GM12891 (cell line): ENCODE measurements at regions not wholly inside any gene's neighbourhood (a gene's known extent, or its start where the extent isn't known, plus 50 kb on each side); places are given as distances from the start of the nearest gene placed in this dataset.

Experiments used
- PAX5 ChIP-seq: IDR thresholded peaks from 2 replicates; pipeline ENCODE4 v1.6.1; 2011; ENCODE audit warnings: low read length, moderate library complexity, mild to moderate bottlenecking; ENCODE audit not compliant: insufficient read depth, severe bottlenecking
- POLR2A ChIP-seq: IDR thresholded peaks from 2 replicates; pipeline ENCODE4 v1.6.1; 2011; ENCODE audit warnings: low read depth, low read length, control low read depth
- POLR2AphosphoS5 ChIP-seq: IDR thresholded peaks from 2 replicates; pipeline ENCODE4 v1.6.1; 2011; ENCODE audit warnings: low read depth, low read length, control low read depth
- POU2F2 ChIP-seq: IDR thresholded peaks from 2 replicates; pipeline ENCODE4 v1.6.1; 2011; ENCODE audit warnings: low read depth, mild to moderate bottlenecking, control low read depth, low read length, moderate library complexity
- TAF1 ChIP-seq: IDR thresholded peaks from 2 replicates; pipeline ENCODE4 v1.6.1; 2011; ENCODE audit warnings: low read depth, low read length, control low read depth

DNA sequence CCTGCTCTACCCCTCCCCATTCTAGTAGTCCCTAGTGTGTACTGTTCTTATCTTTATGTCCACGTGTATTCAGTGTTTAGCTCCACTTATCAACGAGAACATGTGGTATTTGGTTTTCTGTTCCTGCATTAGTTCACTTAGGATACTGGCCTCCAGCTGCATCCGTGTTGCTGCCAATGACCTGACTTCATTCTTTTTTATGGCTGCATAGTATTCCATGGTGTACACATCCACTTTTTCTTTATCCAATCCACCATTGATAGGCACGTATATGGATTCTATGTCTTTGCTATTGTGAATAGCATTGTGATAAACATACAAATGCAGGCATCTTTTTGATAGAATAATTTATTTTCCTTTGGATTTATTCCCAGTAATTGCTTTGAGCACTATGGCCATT lies 327.7 kb downstream of the DUSP6 start:
- TF ChIP-seq POLR2A = no peak
- no peak for TF ChIP-seq POLR2AphosphoS5
- TF ChIP-seq PAX5 = no peak
- TF ChIP-seq TAF1 = no peak
- TF ChIP-seq POU2F2 = no peak
